AG09319 (cell line): ENCODE measurements at regions not wholly inside any gene's neighbourhood (a gene's known extent, or its start where the extent isn't known, plus 50 kb on each side); places are given as distances from the start of the nearest gene placed in this dataset.
"Not testable (repeated sequence)": the region's sequence is repeated elsewhere in the genome, so short reads cannot be mapped to it uniquely, and the experiment has no call there.

Experiments
- DNase-seq: peaks from one replicate; pipeline ENCODE4 v3.0.0-alpha.2; 2010; ENCODE audit warnings: low read depth; ENCODE audit errors: extremely low read depth
- CTCF ChIP-seq: IDR thresholded peaks from 2 replicates; pipeline ENCODE4 v1.5.1; 2011; ENCODE audit warnings: low read depth, mild to moderate bottlenecking, inconsistent platforms, low read length, moderate library complexity

GRCh38 chr5:106262395-106262794, 1408.3 kb downstream of the EFNA5 start:
- DNase-seq: no peak
- TF ChIP-seq CTCF: no peak

GRCh38 chr5:106259431-106260090, 1411.2 kb downstream of the EFNA5 start:
- not testable (repeated sequence) for DNase-seq

- no peak for TF ChIP-seq CTCF
- DNase-seq: no peak
Observed at GRCh38 chr5:106258591-106259125, 1412.1 kb downstream of the EFNA5 start.

GRCh38 chr5:106254784-106255183, 1416.0 kb downstream of the EFNA5 start:
- TF ChIP-seq CTCF: no peak
- DNase-seq: no peak

- not testable (repeated sequence) for DNase-seq
Observed at GRCh38 chr5:106246044-106246745, 1424.5 kb downstream of the EFNA5 start.

- TF ChIP-seq CTCF: no peak
- no peak for DNase-seq
Observed at GRCh38 chr5:106241409-106241808, 1429.3 kb downstream of the EFNA5 start.

GRCh38 chr5:106205916-106206571, 1464.7 kb downstream of the EFNA5 start:
- TF ChIP-seq CTCF: no peak
- no peak for DNase-seq

- DNase-seq: no peak
- no peak for TF ChIP-seq CTCF
Observed at GRCh38 chr5:106202035-106202434, 1468.7 kb downstream of the EFNA5 start.
